Upper lobe of left lung (tissue), 4 donors: ENCODE measurements at regions not wholly inside any gene's neighbourhood (a gene's known extent, or its start where the extent isn't known, plus 50 kb on each side); places are given as distances from the start of the nearest gene placed in this dataset.

Source experiments
- CTCF ChIP-seq, 6 experiments: fragments of 450-650 bp in 4 of 6; fragments of 200-600 bp in 2 of 6; sonication (generic) in 2 of 6; IDR thresholded peaks; one replicate each; pipeline ENCODE4 v1.5.1; 2016 to 2019; ENCODE audit warnings: antibody characterized with exemption in 6 of 6
- POLR2A ChIP-seq, 4 donors: fragments of 450-650 bp; IDR thresholded peaks; one replicate each; pipeline ENCODE4 v1.5.1; 2016 to 2017; ENCODE audit warnings: antibody characterized with exemption in 4 of 4, mild to moderate bottlenecking in 2 of 4
- POLR2AphosphoS5 ChIP-seq, 2 donors: sonication (generic); formaldehyde crosslinking; IDR thresholded peaks; one replicate each; pipeline ENCODE4 v1.5.1; 2017; ENCODE audit warnings: antibody characterized with exemption in 2 of 2

- TF ChIP-seq CTCF (IDR thresholded peaks at IDR 0.05) (no peak), POLR2A (IDR thresholded peaks at IDR 0.05) (no peak), POLR2AphosphoS5 (IDR thresholded peaks at IDR 0.05) (no peak)
Measured at GRCh38 chr9:120256146-120256545, 323.8 kb downstream of the CDK5RAP2 start.
